OCI-LY1 (cell line): ENCODE measurements at regions not wholly inside any gene's neighbourhood (a gene's known extent, or its start where the extent isn't known, plus 50 kb on each side); places are given as distances from the start of the nearest gene placed in this dataset.

ENCODE experiments used
- CTCF ChIP-seq: fragments of 200-600 bp; sonication (generic), shearing (Covaris generic); IDR thresholded peaks from 2 replicates; pipeline ENCODE4 v1.5.1; 2017; ENCODE audit warnings: mild to moderate bottlenecking, antibody characterized with exemption, low read length, moderate library complexity, mixed read lengths
- EZH2 ChIP-seq: fragments of 200-600 bp; sonication (generic), shearing (Covaris generic); IDR thresholded peaks from 2 replicates; pipeline ENCODE4 v1.8.0; 2017; ENCODE audit warnings: borderline replicate concordance, mixed run types, mild to moderate bottlenecking, antibody characterized with exemption, low read length, moderate library complexity, mixed read lengths

DNA sequence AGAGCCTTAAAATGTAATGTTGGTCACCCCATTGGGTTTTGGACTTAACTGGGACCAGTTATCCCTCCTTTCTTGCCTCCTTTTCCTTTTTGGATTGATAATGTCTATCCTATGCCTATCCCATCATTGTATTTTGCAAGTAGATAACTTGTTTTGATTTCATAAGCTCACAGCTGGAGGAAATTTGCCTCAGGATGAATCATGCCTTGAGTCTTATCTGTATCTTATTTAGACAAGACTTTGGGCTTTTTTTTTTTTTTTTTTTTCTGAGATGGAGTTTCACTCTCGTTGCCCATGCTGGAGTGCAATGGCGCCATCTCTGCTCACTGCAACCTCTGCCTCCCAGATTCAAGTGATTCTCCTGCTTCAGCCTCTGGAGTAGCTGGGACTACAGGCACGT, 443.3 kb downstream of the DNAH5 start:
- TF ChIP-seq CTCF: no peak
- no peak for TF ChIP-seq EZH2
